Right lobe of liver (tissue), 4 donors: ENCODE measurements at regions not wholly inside any gene's neighbourhood (a gene's known extent, or its start where the extent isn't known, plus 50 kb on each side); places are given as distances from the start of the nearest gene placed in this dataset.

Source experiments
- POLR2A ChIP-seq: fragments of 450-650 bp; IDR thresholded peaks from one replicate; pipeline ENCODE4 v1.6.1; 2017; ENCODE audit warnings: antibody characterized with exemption, mild to moderate bottlenecking
- TF ChIP-seq, protein P1 (sequence below), 4 donors: fragments of 200-600 bp in 3 of 4; fragments of 450-650 bp in 1 of 4; IDR thresholded peaks; one replicate each; pipeline versions ENCODE4 v1.5.1 to v1.8.0; 2016 to 2022; ENCODE audit warnings: antibody characterized with exemption in 4 of 4, mild to moderate bottlenecking in 2 of 4
- donor health status: DM: no; HTN: no; CAD: no.
- donor health status: DM: no; HTN: no; CAD: no.
- donor health status: DM: no; HTN: yes; CAD: no.

GRCh38 chr19:31421856-31422255 lies 72.6 kb upstream of the TSHZ3 start:
- TF ChIP-seq, protein P1, sequence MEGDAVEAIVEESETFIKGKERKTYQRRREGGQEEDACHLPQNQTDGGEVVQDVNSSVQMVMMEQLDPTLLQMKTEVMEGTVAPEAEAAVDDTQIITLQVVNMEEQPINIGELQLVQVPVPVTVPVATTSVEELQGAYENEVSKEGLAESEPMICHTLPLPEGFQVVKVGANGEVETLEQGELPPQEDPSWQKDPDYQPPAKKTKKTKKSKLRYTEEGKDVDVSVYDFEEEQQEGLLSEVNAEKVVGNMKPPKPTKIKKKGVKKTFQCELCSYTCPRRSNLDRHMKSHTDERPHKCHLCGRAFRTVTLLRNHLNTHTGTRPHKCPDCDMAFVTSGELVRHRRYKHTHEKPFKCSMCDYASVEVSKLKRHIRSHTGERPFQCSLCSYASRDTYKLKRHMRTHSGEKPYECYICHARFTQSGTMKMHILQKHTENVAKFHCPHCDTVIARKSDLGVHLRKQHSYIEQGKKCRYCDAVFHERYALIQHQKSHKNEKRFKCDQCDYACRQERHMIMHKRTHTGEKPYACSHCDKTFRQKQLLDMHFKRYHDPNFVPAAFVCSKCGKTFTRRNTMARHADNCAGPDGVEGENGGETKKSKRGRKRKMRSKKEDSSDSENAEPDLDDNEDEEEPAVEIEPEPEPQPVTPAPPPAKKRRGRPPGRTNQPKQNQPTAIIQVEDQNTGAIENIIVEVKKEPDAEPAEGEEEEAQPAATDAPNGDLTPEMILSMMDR (IDR thresholded peaks at IDR 0.05): no peak
- no peak for TF ChIP-seq POLR2A
